Sigmoid colon (tissue), 4 donors: ENCODE measurements at regions not wholly inside any gene's neighbourhood (a gene's known extent, or its start where the extent isn't known, plus 50 kb on each side); places are given as distances from the start of the nearest gene placed in this dataset.

ENCODE experiments used
- CTCF ChIP-seq, 4 experiments: fragments of 450-650 bp in 3 of 4; fragments of 200-600 bp in 1 of 4; IDR thresholded peaks; one replicate each; pipeline ENCODE4 v1.5.1; 2016 to 2019; ENCODE audit warnings: antibody characterized with exemption in 4 of 4, mild to moderate bottlenecking in 3 of 4, moderate library complexity in 2 of 4
- POLR2A ChIP-seq, 2 donors: fragments of 450-650 bp; IDR thresholded peaks; one replicate each; pipeline ENCODE4 v1.6.1; 2016; ENCODE audit warnings: antibody characterized with exemption in 2 of 2, mild to moderate bottlenecking in 2 of 2, moderate library complexity in 2 of 2
- POLR2AphosphoS5 ChIP-seq, 4 donors: sonication (generic); formaldehyde crosslinking; IDR thresholded peaks; one replicate each; pipeline ENCODE4 v1.6.1; 2017; ENCODE audit warnings: antibody characterized with exemption in 4 of 4

- no peak for TF ChIP-seq CTCF (IDR thresholded peaks at IDR 0.05)
- no peak for TF ChIP-seq POLR2AphosphoS5 (IDR thresholded peaks at IDR 0.05)
- no peak for TF ChIP-seq POLR2A (IDR thresholded peaks at IDR 0.05)
Observed at GRCh38 chr12:107379852-107380567, 286.7 kb upstream of the CRY1 start.
